Activated CD4-positive, CD25-positive, alpha-beta regulatory T cell (primary cell): ENCODE measurements at regions not wholly inside any gene's neighbourhood (a gene's known extent, or its start where the extent isn't known, plus 50 kb on each side); places are given as distances from the start of the nearest gene placed in this dataset.

Source experiments
- DNase-seq, 4 experiments: peaks; one replicate each; lab custom pipeline; 2025; lab: John Stamatoyannopoulos, UW

- DNase-seq: no peak
These were observed 402.4 kb upstream of the CYRIA start for GRCh38 chr2:17068021-17068420.

DNA sequence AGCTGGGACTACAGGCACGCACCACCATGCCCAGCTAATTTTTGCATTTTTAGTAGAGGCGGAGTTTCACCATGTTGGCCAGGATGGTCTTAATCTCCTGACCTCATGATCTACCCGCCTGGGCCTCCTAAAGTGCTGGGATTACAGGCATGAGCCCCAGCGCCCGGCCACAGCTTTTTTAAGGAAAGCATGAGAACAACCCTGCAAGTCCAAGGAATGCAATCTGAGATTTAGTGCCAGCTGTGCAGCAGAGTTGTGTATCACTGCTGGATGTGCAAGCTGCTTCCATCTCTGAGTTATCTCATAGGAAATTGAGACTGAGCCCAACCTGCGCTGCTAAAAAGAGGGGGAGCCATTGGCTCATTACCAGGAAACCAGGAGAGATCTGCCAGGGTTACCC is 399.9 kb upstream of the CYRIA start:
- DNase-seq: no peak

DNA sequence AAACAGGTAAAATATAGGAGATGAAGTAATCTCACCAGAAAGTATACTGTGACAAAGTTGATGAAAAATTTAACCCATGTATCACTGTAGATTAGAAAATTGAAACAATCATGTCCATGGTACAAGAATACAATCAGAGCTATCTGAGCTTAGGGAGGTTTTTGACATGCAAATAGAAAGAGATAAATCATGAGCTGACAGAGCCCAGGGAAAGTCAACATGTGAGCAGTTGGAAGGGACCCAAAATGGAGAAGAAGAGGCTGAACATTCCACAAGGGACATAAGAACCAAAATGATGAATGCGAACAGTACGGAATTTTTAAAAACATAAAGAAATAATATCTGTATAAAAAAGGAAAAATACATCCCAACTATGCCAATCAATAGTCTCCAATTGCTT is 395.4 kb upstream of the CYRIA start:
- no peak for DNase-seq

GRCh38 chr2:17059458-17059857 is 393.8 kb upstream of the CYRIA start:
- DNase-seq: no peak

GRCh38 chr2:17058772-17059402 is 393.3 kb upstream of the CYRIA start:
- no peak for DNase-seq

GRCh38 chr2:17057109-17058017 is 391.7 kb upstream of the CYRIA start:
- DNase-seq: no peak

DNA sequence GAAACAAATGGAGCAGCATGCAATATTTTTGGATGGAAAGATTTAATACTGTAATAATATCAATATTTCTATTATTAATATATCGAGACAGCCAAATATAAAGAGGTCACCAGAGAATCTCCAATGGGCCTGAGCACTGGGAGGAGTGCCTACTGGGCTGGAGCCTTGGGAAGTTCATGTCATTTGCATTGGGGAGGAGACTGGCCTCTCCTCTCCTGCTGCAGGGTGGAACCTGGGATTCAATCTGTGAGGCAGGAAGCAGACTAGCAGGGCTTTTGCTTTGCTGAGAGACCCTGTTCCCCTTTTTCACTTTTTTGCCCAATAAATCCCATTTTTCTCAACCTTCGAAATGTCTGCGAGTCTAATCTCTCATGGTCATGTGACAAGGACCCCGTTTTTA is 390.6 kb upstream of the CYRIA start:
- DNase-seq: no peak

- DNase-seq: no peak
These were observed 386.4 kb upstream of the CYRIA start for GRCh38 chr2:17052001-17052400.

GRCh38 chr2:17051538-17051937 is 385.9 kb upstream of the CYRIA start:
- DNase-seq: no peak

GRCh38 chr2:17043173-17043572 is 377.5 kb upstream of the CYRIA start:
- no peak for DNase-seq

DNA sequence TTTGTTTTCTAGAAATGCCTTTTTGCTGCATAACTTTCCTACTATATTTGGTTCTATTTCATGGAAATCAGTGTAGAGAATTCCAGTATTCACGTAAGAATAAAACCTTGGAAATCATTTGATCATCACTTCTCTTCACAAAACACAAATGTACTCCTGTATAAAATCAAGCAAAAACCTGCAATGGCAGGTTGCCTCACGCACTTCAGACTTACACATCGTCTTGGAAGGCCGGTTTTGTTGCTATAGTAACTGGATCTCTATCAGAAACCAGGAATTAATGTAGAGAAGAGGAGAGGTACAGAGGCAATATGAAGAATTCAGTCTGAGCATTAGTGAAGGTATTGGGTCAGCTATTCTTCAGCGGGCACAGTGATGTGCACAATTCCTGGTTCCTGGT is 370.7 kb upstream of the CYRIA start:
- DNase-seq: no peak

DNA sequence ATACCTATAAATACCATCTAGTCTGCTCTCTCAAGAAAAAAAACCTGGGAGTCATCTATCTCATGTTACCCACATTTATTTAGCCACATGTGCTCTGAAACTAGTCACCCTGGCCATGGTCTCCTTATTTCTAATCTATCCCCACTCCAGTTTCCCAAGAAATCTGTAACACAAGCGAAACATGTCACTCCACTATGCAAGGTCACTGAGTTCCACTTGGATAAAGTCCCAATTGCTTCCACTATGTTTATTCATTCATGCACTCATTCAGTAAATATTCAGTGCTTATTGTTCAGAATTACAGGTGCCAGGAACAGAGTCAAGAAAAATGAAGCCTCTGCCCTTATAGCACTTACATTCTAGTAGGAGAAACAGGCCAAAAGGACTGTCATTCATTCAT is 369.4 kb upstream of the CYRIA start:
- DNase-seq: no peak

DNA sequence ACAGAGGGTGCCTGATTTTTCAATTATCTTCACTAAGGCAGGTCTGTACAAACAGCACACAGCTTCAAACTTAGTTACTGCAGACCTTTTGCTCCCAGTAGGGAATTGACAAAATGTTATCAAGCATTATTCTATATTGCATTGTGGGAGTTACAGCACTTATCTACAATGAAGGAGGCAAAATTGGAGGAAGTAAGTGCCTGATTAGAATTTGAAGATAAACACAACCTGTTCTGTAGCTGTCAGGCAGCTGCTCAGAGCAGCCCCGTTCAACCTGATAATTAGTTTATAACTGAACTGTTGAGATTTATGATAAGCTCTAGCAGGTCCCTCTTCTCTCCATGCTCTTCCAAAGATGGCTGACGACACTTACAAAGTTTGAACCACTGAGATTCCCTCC is 364.4 kb upstream of the CYRIA start:
- no peak for DNase-seq

GRCh38 chr2:17012297-17012696 is 346.7 kb upstream of the CYRIA start:
- DNase-seq: no peak

DNA sequence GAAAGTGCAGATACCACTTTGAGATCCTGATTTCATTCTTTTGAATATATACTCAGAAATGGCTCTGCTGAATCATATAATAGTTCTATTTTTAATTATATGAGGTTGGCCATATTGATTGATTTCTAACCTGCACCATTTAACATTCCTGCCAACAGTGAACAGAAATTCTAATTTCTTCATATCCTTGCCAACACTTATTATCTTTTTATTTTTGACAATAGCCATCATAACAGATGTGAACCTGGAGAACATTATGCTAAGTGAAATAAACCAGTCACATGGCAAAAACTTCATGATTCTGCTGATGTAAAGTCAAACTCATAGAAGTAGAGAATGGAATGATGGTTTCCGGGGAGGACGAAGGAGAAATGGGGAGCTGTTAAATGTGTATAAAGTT is 344.5 kb upstream of the CYRIA start:
- no peak for DNase-seq

GRCh38 chr2:17000184-17000482 is 334.5 kb upstream of the CYRIA start:
- DNase-seq: no peak

- DNase-seq: no peak
These were observed 333.9 kb upstream of the CYRIA start for GRCh38 chr2:16999347-17000183.

DNA sequence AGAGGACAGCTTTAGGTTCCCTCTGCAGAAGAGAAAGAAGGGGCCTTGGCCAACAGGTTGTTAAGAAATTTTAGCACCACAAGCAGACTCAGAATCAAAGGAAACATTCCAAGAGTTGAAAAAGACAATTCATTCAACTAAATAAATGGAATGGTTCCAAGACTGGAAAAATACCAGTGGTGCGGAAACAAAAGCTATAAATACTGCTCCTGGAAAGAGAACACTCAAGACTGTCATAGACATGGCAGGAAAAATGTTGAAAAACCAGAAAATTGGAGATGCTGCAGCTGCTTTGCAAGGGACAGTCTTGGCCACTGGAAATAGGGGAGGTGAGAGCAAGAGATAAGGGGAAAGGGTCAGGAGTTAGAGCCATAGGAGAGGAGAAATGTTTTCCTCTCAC is 312.7 kb upstream of the CYRIA start:
- no peak for DNase-seq

DNA sequence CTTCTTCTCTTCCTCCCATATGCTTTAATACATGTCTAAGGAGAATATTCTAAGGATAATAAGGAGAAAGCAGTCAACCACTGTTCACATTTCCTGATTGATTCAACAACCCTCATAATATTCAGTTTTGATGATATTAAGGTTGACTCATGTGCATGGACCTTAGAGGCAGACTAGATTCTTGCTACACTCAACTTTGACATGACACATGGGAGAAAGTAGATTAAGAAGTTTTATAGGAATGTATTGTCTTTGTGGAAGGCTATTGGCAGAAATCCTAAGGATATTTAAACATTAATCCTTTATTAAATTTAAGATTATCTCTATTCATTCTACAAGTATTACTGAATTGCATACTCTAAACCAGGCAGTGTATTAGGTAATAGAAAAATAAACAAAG is 309.1 kb upstream of the CYRIA start:
- no peak for DNase-seq

GRCh38 chr2:16973586-16974286 is 308.1 kb upstream of the CYRIA start:
- DNase-seq: no peak

DNA sequence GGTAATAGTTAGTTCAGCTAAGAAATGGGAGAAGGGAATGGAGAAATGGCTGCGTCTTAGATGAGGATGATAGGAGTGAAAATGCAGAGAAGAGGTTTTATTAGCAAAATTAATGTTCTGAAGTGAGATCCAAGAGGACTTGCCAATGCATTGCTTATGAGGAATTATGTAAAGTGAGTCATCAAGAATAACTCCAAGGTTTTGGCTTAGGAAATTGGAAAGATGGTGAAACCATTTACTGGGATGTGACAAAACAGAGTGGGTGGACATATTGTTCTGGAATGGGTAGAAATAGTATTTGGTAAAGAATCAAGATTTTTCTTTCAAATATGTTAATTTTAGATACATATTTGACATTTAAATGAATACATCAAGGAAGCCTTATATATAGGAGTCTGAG is 306.6 kb upstream of the CYRIA start:
- DNase-seq: no peak

- DNase-seq: no peak
These were observed 306.1 kb upstream of the CYRIA start for GRCh38 chr2:16971722-16972234.
